IMR-90 (cell line): ENCODE measurements at regions not wholly inside any gene's neighbourhood (a gene's known extent, or its start where the extent isn't known, plus 50 kb on each side); places are given as distances from the start of the nearest gene placed in this dataset.

Source experiments
- ATAC-seq: fragments of 200-7000 bp; cut with Tn5 transposase; 2 replicates; pipeline ENCODE4 v1.9.1; 2020; ENCODE audit warnings: low read depth, mild to moderate bottlenecking, moderate library complexity
- BruUV-seq: library from RNA; stranded (reverse); fragments of 400-500 nt; replicated peaks from 2 replicates; lab custom pipeline; 2021; lab: Mats Ljungman, UMichigan
- CTCF ChIA-PET: fragments of 300-600 bp; formaldehyde crosslinking; extraction: SDS; loops from one replicate; lab custom pipeline; 2021; ENCODE audit warnings: antibody characterized with exemption; lab: Yijun Ruan, JAX
- POLR2A ChIA-PET: fragments of 300-600 bp; sonication (Branson Sonifier 250); formaldehyde crosslinking; loops from one replicate; lab custom pipeline; 2022; ENCODE audit warnings: antibody characterized with exemption; ENCODE audit not compliant: unreplicated experiment; lab: Charles Lee
- DNase-seq: peaks from one replicate; pipeline ENCODE4 v3.0.0; 2013
- H2AFZ ChIP-seq: replicated peaks from 2 replicates; pipeline ENCODE3; 2013; ENCODE audit warnings: low read length, mild to moderate bottlenecking; ENCODE audit not compliant: poor library complexity
- H2AK5ac ChIP-seq: 2 replicates; pipeline ENCODE4 v1.6.1; 2013; ENCODE audit warnings: low read depth, low read length, inconsistent platforms
- H2AK9ac ChIP-seq: replicated peaks from 2 replicates; pipeline ENCODE3; 2013; ENCODE audit warnings: mild to moderate bottlenecking, low read depth, low read length, moderate library complexity; ENCODE audit not compliant: poor library complexity
- H2BK120ac ChIP-seq: 2 replicates; pipeline ENCODE4 v1.6.1; 2013; ENCODE audit warnings: low read depth, low read length, inconsistent platforms
- H2BK15ac ChIP-seq: 3 replicates; pipeline ENCODE4 v1.6.1; 2013; ENCODE audit warnings: low read depth, low read length, inconsistent platforms
- H2BK20ac ChIP-seq: 2 replicates; pipeline ENCODE4 v1.6.1; 2013; ENCODE audit warnings: low read depth, mild to moderate bottlenecking, inconsistent platforms, low read length, moderate library complexity
- H2BK5ac ChIP-seq: 2 replicates; pipeline ENCODE4 v1.6.1; 2013; ENCODE audit warnings: mild to moderate bottlenecking, low read depth, low read length, inconsistent platforms; ENCODE audit not compliant: poor library complexity, severe bottlenecking
- H3K14ac ChIP-seq: replicated peaks from 2 replicates; pipeline ENCODE4 v1.6.1; 2013; ENCODE audit warnings: low read depth, low read length, inconsistent platforms
- H3K18ac ChIP-seq: 2 replicates; pipeline ENCODE4 v1.6.1; 2013; ENCODE audit warnings: low read depth, low read length, control low read depth
- H3K23ac ChIP-seq: 2 replicates; pipeline ENCODE4 v1.6.1; 2013; ENCODE audit warnings: low read depth, low read length, inconsistent platforms
- H3K27ac ChIP-seq: 2 replicates; pipeline ENCODE4 v1.5.1; 2013; ENCODE audit warnings: mild to moderate bottlenecking, control low read depth, low read length; ENCODE audit not compliant: insufficient read depth
- H3K27me3 ChIP-seq: 2 replicates; pipeline ENCODE4 v1.6.1; 2013; ENCODE audit warnings: low read length; ENCODE audit not compliant: control insufficient read depth, insufficient read depth
- H3K36me3 ChIP-seq: 2 replicates; pipeline ENCODE4 v1.6.1; 2013; ENCODE audit warnings: low read length, mixed read lengths; ENCODE audit not compliant: control insufficient read depth, insufficient read depth
- H3K4ac ChIP-seq: 2 replicates; pipeline ENCODE4 v1.6.1; 2013; ENCODE audit warnings: low read depth, low read length, inconsistent platforms
- H3K4me1 ChIP-seq: 2 replicates; pipeline ENCODE4 v1.6.1; 2013; ENCODE audit warnings: low read length, mixed read lengths; ENCODE audit not compliant: control insufficient read depth, insufficient read depth
- H3K4me2 ChIP-seq: 2 replicates; pipeline ENCODE4 v1.6.1; 2013; ENCODE audit warnings: low read depth, mild to moderate bottlenecking, control low read depth, low read length, moderate library complexity
- H3K4me3 ChIP-seq: 2 replicates; pipeline ENCODE4 v1.5.1; 2013; ENCODE audit warnings: low read depth, mild to moderate bottlenecking, control low read depth, low read length, moderate library complexity; ENCODE audit not compliant: insufficient read depth
- H3K56ac ChIP-seq: 2 replicates; pipeline ENCODE4 v1.6.1; 2013; ENCODE audit warnings: low read length, inconsistent platforms; ENCODE audit not compliant: insufficient read depth; ENCODE audit errors: extremely low read depth
- H3K79me1 ChIP-seq, 2 experiments: 2 replicates each; pipeline ENCODE4 v1.6.1; 2013; ENCODE audit warnings: low read length in 2 of 2, inconsistent platforms in 1 of 2, low read depth in 1 of 2
- H3K9ac ChIP-seq: 2 replicates; pipeline ENCODE4 v1.6.1; 2013; ENCODE audit warnings: low read depth, low read length, control low read depth
- H3K9me1 ChIP-seq: 2 replicates; pipeline ENCODE4 v1.6.1; 2013; ENCODE audit warnings: low read length, inconsistent platforms; ENCODE audit not compliant: insufficient read depth
- H3K9me3 ChIP-seq: 2 replicates; pipeline ENCODE4 v1.6.1; 2013; ENCODE audit warnings: low read length; ENCODE audit not compliant: control insufficient read depth, insufficient read depth
- H4K20me1 ChIP-seq: 2 replicates; pipeline ENCODE4 v1.6.1; 2013; ENCODE audit warnings: low read length, inconsistent platforms; ENCODE audit not compliant: insufficient read depth
- H4K5ac ChIP-seq: 2 replicates; pipeline ENCODE4 v1.6.1; 2013; ENCODE audit warnings: mild to moderate bottlenecking, low read depth, low read length, control low read depth
- H4K8ac ChIP-seq, 2 experiments: 2 replicates each; pipeline ENCODE4 v1.6.1; 2013; ENCODE audit warnings: low read depth in 2 of 2, low read length in 2 of 2, control low read depth in 1 of 2, inconsistent platforms in 1 of 2
- H4K91ac ChIP-seq: 2 replicates; pipeline ENCODE4 v1.6.1; 2013; ENCODE audit warnings: low read depth, low read length, inconsistent platforms; ENCODE audit not compliant: insufficient read depth
- BHLHE40 ChIP-seq: fragments of 150-350 bp; IDR thresholded peaks from 2 replicates; pipeline ENCODE4 v1.6.1; 2016; ENCODE audit warnings: mild to moderate bottlenecking, low read depth, low read length
- CEBPB ChIP-seq: IDR thresholded peaks from 2 replicates; pipeline ENCODE4 v1.6.1; 2012; ENCODE audit warnings: low read depth, low read length, improper control_type of control experiment
- CHD1 ChIP-seq: IDR thresholded peaks from 2 replicates; pipeline ENCODE4 v1.6.1; 2012; ENCODE audit warnings: low read depth, low read length, improper control_type of control experiment
- CTCF ChIP-seq: conservative IDR thresholded peaks from 2 replicates; pipeline ENCODE4 v1.5.1; 2012; ENCODE audit warnings: mild to moderate bottlenecking, low read depth, low read length, improper control_type of control experiment
- ELK1 ChIP-seq: fragments of 150-350 bp; IDR thresholded peaks from 2 replicates; pipeline ENCODE4 v1.6.1; 2016; ENCODE audit warnings: low read depth, mild to moderate bottlenecking, low read length, moderate library complexity, borderline replicate concordance
- FOS ChIP-seq: fragments of 150-350 bp; IDR thresholded peaks from 2 replicates; pipeline ENCODE4 v1.6.1; 2016; ENCODE audit warnings: low read depth, low read length
- MAFK ChIP-seq: IDR thresholded peaks from 2 replicates; pipeline ENCODE4 v1.6.1; 2012; ENCODE audit warnings: low read depth, low read length, improper control_type of control experiment
- MAZ ChIP-seq: IDR thresholded peaks from 2 replicates; pipeline ENCODE4 v1.6.1; 2012; ENCODE audit warnings: low read depth, mild to moderate bottlenecking, low read length, improper control_type of control experiment, moderate library complexity, borderline replicate concordance
- MXI1 ChIP-seq: IDR thresholded peaks from 2 replicates; pipeline ENCODE4 v1.6.1; 2012; ENCODE audit warnings: low read depth, mild to moderate bottlenecking, low read length, moderate library complexity, borderline replicate concordance
- NFE2L2 ChIP-seq: fragments of 150-350 bp; IDR thresholded peaks from 2 replicates; pipeline ENCODE4 v1.6.1; 2016; ENCODE audit warnings: low read depth, mild to moderate bottlenecking, low read length
- POLR2A ChIP-seq: IDR thresholded peaks from 2 replicates; pipeline ENCODE4 v1.6.1; 2012; ENCODE audit warnings: mild to moderate bottlenecking, low read depth, low read length
- RAD21 ChIP-seq: IDR thresholded peaks from 2 replicates; pipeline ENCODE4 v1.6.1; 2012; ENCODE audit warnings: low read length, improper control_type of control experiment
- RCOR1 ChIP-seq: IDR thresholded peaks from 2 replicates; pipeline ENCODE4 v1.6.1; 2012; ENCODE audit warnings: mild to moderate bottlenecking, low read length, improper control_type of control experiment; ENCODE audit not compliant: insufficient replicate concordance
- RFX5 ChIP-seq: IDR thresholded peaks from 2 replicates; pipeline ENCODE4 v1.8.0; 2012; ENCODE audit warnings: low read depth, mild to moderate bottlenecking, low read length, moderate library complexity
- SMC3 ChIP-seq: fragments of 150-350 bp; IDR thresholded peaks from 2 replicates; pipeline ENCODE4 v1.6.1; 2016; ENCODE audit warnings: low read depth, mild to moderate bottlenecking, antibody characterized with exemption, low read length, moderate library complexity
- USF2 ChIP-seq: fragments of 150-350 bp; IDR thresholded peaks from 2 replicates; pipeline ENCODE4 v1.6.1; 2017; ENCODE audit warnings: mild to moderate bottlenecking, antibody characterized with exemption, low read length, low read depth
- WGBS, 2 experiments: methylation state at CpG; one replicate each; pipeline versions ENCODE4 v1.1.5 to v1.1.7; 2013; ENCODE audit warnings: missing lambda C conversion rate in 2 of 2; ENCODE audit not compliant: insufficient read length in 1 of 2; ENCODE audit errors: extremely low coverage in 2 of 2; 5-methylcytosine and 5-hydroxymethylcytosine counted together
- dilution Hi-C: fragments of 300-500 bp; cut with HindIII; formaldehyde crosslinking; loops from one replicate; pipeline ENCODE4 v1.14.3; 2018; ENCODE audit warnings: low sequenced_read_pairs; ENCODE audit not compliant: unreplicated experiment
- in situ Hi-C: fragments of 300-500 bp; cut with MboI; formaldehyde crosslinking; loops from 3 replicates; pipeline ENCODE4 v1.14.3; 2019; ENCODE audit warnings: low sequenced_read_pairs, inconsistent platforms, mixed read lengths
- intact Hi-C: fragments of 100-400 bp; cut with micrococcal nuclease; formaldehyde crosslinking; loops from 2 replicates; pipeline ENCODE4 v1.10.0; 2022

DNA sequence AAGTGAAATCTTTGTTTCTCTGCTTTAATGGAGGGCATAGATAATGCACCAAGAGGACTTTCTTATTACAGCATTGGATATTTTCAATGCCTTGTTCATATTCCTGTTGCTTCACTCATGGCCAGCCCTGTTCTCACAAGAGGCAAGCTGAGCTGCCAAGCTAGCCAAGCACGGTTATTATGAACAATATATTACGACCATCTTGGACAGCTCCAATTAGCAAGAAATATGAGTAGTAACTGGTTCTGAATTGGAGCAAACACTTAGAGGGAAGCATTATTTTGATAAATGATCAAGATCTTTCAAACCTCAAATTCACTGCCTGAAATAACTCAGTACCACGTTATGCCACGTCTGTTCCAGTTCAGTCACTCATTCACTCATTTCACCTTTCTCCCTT is 159.8 kb downstream of the SETD4 start:
- Histone ChIP-seq H2AFZ (no peak overlapping the region), H3K4me1 (no peaks in the 10 kb centered on the region), H3K4ac (no peak overlapping the region), H3K18ac (no peak overlapping the region), H3K14ac (no peak overlapping the region), H4K20me1 (no peaks in the 10 kb centered on the region), H3K4me2 (no peak overlapping the region), H3K79me1 (no peaks in the 10 kb centered on the region), H4K5ac (no peak overlapping the region), H3K23ac (no peak overlapping the region), H3K9me1 (no peaks in the 10 kb centered on the region), H2BK120ac (no peak overlapping the region), H2AK9ac (no peak overlapping the region), H2BK5ac (no peak overlapping the region), H3K9me3 (no peaks in the 10 kb centered on the region; the same call in 1 of the 2 replicates), H4K8ac (no peak overlapping the region), H3K27ac (no peak overlapping the region), H3K56ac (no peak overlapping the region), H2BK15ac (no peak overlapping the region), H2AK5ac (no peak overlapping the region), H3K4me3 (no peak overlapping the region), H3K27me3 (peaks cover 5% of the 10 kb centered on the region; the same call in 1 of the 2 replicates), H4K91ac (no peak overlapping the region), H3K36me3 (no peaks in the 10 kb centered on the region), H3K9ac (no peak overlapping the region), H2BK20ac (no peak overlapping the region)
- ChIA-PET CTCF (no interaction called here), POLR2A (no interaction called here)
- dilution Hi-C loops: no loop called here
- WGBS, 2 experiments: no CpG with 5 or more reads among the region's 4 CpGs
- no TSS peak for BruUV-seq
- intact Hi-C loops: no loop called here
- DNase-seq (no peak), ATAC-seq (no peak)
- TF ChIP-seq CEBPB (no peak), CTCF (no peak), POLR2A (no peak), MXI1 (no peak), NFE2L2 (no peak), SMC3 (no peak), CHD1 (no peak), USF2 (no peak), MAZ (no peak), FOS (no peak), RFX5 (no peak), BHLHE40 (no peak), RCOR1 (no peak), ELK1 (no peak), MAFK (no peak), RAD21 (no peak)
- in situ Hi-C loops: no loop called here
